Neural crest cell (in vitro differentiated cells): ENCODE measurements at regions not wholly inside any gene's neighbourhood (a gene's known extent, or its start where the extent isn't known, plus 50 kb on each side); places are given as distances from the start of the nearest gene placed in this dataset.

Experiments
- DNase-seq: peaks from one replicate; pipeline ENCODE4 v3.0.0; 2021; ENCODE audit warnings: low read depth, mixed read lengths, low spot score
- H3K27ac Mint-ChIP-seq: one replicate; pipeline ENCODE4 v1.8.0; 2021; ENCODE audit warnings: mild to moderate bottlenecking, mixed read lengths; ENCODE audit not compliant: unreplicated experiment
- H3K27me3 Mint-ChIP-seq: 2 replicates; pipeline ENCODE4 v1.8.0; 2021; ENCODE audit warnings: low read depth, mild to moderate bottlenecking, mixed read lengths
- H3K36me3 Mint-ChIP-seq: 2 replicates; pipeline ENCODE4 v1.8.0; 2021; ENCODE audit warnings: low read depth, mild to moderate bottlenecking, mixed read lengths
- H3K4me1 Mint-ChIP-seq: 2 replicates; pipeline ENCODE4 v1.8.0; 2021; ENCODE audit warnings: mixed read lengths
- H3K4me3 Mint-ChIP-seq: one replicate; pipeline ENCODE4 v1.8.0; 2021; ENCODE audit warnings: mild to moderate bottlenecking, mixed read lengths
- H3K9me3 Mint-ChIP-seq: 2 replicates; pipeline ENCODE4 v1.8.0; 2021; ENCODE audit warnings: mixed read lengths
- CTCF ChIP-seq: fragments of 200-600 bp; sonication (generic); conservative IDR thresholded peaks from 2 replicates; pipeline ENCODE4 v1.5.0; 2021; ENCODE audit warnings: antibody characterized with exemption, mild to moderate bottlenecking

GRCh38 chr11:113552271-113552670, 77.1 kb upstream of the DRD2 start:
- no peaks in the 10 kb centered on the region for H3K27me3 Mint-ChIP-seq
- no peaks in the 10 kb centered on the region for H3K36me3 Mint-ChIP-seq
- peaks cover 19% of the 10 kb centered on the region for H3K4me1 Mint-ChIP-seq
- no peak overlapping the region for H3K4me3 Mint-ChIP-seq
- no peak for TF ChIP-seq CTCF
- no peak overlapping the region for H3K27ac Mint-ChIP-seq
- no peaks in the 10 kb centered on the region for H3K9me3 Mint-ChIP-seq
- DNase-seq: no peak

- no peaks in the 10 kb centered on the region for H3K9me3 Mint-ChIP-seq
- H3K27ac Mint-ChIP-seq: no peak overlapping the region
- no peak overlapping the region for H3K4me3 Mint-ChIP-seq
- DNase-seq: no peak
- H3K36me3 Mint-ChIP-seq: no peaks in the 10 kb centered on the region
- H3K27me3 Mint-ChIP-seq: no peaks in the 10 kb centered on the region
- peaks cover 19% of the 10 kb centered on the region for H3K4me1 Mint-ChIP-seq
- TF ChIP-seq CTCF: no peak
These were observed 76.4 kb upstream of the DRD2 start for GRCh38 chr11:113551645-113552044.

GRCh38 chr11:113549611-113550578, 74.7 kb upstream of the DRD2 start:
- H3K4me1 Mint-ChIP-seq: peaks cover 19% of the 10 kb centered on the region
- H3K4me3 Mint-ChIP-seq: no peak overlapping the region
- H3K9me3 Mint-ChIP-seq: no peaks in the 10 kb centered on the region
- no peaks in the 10 kb centered on the region for H3K36me3 Mint-ChIP-seq
- TF ChIP-seq CTCF: no peak
- H3K27ac Mint-ChIP-seq: no peak overlapping the region
- no peaks in the 10 kb centered on the region for H3K27me3 Mint-ChIP-seq
- no peak for DNase-seq

- no peak for TF ChIP-seq CTCF
- Mint-ChIP-seq H3K27ac (no peak overlapping the region), H3K4me3 (no peak overlapping the region), H3K36me3 (no peaks in the 10 kb centered on the region), H3K27me3 (no peaks in the 10 kb centered on the region), H3K9me3 (no peaks in the 10 kb centered on the region), H3K4me1 (peaks cover 15% of the 10 kb centered on the region)
- no peak for DNase-seq
These were observed 73.9 kb upstream of the DRD2 start for GRCh38 chr11:113549061-113549460.

GRCh38 chr11:113547739-113548138, 72.5 kb upstream of the DRD2 start:
- Mint-ChIP-seq H3K4me1 (peaks cover 7% of the 10 kb centered on the region), H3K27me3 (no peaks in the 10 kb centered on the region), H3K36me3 (no peaks in the 10 kb centered on the region), H3K27ac (no peak overlapping the region), H3K9me3 (no peaks in the 10 kb centered on the region), H3K4me3 (no peak overlapping the region)
- DNase-seq: no peak
- no peak for TF ChIP-seq CTCF
